GM18868 (cell line): ENCODE measurements at regions not wholly inside any gene's neighbourhood (a gene's known extent, or its start where the extent isn't known, plus 50 kb on each side); places are given as distances from the start of the nearest gene placed in this dataset.
A peak's percentile ranks its signal among the peaks of the same experiment; 100 is the strongest.

Experiments
- ATAC-seq: cut with Tn5 transposase; IDR thresholded peaks from one replicate; pipeline ENCODE4 v1.9.1; 2021; ENCODE audit warnings: mild to moderate bottlenecking, moderate library complexity; ENCODE audit not compliant: unreplicated experiment

DNA sequence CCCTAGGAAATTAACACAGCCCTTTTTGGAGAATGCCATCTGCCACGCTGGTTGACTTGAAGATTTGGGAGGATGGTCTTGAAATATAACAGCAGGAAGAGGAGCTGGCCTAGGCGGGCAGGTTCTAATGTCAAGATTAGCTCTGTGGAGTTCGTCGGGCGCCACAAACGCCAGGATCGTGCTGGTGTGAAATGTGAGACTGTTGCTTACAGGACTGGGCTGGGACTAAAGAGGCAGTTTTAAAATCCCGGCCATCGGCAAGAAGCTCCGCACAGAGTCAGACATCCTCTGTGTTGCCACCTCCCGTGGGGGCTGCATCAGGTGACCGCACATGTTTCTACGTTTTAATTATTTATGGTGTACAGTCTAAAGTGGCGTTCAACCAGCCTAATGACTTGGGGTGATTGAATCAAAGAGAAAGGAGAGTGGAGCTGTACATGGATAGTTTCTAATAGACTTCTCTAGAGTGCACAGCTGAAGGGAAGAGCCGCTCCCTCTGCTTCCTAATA lies 99.4 kb upstream of the BCL11A start:
- no peak for ATAC-seq

DNA sequence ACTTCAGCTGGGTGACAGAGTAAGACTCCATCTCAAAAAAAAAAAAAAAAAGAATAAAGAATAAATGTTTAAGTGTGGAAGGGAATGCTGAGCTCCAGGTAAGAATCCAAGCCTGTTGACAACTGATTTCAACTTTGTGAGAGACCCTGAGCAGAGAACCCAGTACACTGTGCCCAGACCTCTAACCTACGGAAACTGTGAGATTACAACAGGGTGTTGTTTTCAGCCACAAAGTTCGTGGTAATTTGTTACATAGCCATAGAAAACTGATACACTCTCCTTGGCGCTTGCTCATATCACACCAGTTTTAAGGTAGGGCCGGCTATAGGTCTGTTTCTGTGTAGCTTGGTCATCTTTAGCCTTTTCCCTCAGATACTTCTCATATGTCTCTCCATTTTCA lies 98.4 kb upstream of the PAPOLG start:
- no peak for ATAC-seq

DNA sequence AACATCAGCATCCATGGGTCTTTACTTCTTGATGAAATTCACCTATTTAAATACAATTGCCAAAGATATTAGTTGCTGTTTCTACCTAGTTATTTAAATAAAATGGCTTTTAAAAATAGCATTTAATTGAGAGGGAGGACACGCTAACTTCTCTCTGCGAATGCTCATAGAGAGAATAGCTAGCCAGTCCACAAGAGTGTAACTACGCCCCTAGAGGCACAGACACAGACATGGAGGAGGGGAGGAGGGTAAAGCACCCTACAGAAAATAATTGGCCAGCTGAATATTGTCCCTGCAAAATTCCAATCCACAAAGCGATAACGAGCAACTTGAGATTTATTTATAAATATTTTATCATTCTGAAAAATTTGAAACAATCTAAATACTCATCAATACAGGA lies 97.0 kb upstream of the PAPOLG start:
- ATAC-seq: peak; percentile 57

DNA sequence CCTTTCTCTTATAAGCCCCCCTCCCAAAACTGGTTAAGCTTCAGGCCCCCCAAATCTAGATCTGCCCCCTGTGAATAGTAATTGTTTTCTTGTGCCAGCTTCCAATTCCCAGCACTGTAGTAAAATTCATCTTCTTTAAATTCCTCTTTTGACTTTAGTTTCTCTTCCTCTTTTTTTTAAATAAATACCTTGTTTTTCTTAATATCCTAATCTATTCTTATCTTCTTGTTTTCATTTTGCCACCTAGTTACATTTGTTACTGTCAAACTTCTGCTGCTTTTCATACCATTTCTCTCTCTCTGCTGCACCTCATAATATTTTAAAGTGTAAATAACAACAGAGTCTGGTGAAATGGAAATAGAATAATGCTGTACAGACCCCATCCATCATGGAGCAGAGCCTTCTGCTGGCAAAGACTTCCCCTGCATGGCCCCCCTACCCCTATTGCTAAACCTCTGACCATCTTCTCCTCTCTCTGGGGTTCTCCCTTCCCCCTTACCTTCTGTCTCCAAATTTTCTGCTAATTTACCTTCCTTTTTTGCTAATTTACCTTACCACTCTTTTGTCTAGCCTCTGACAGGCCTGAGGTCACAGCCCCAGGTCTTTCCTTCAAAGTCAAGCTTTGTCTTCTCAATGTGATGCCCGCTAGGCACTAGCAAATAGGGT lies 94.9 kb upstream of the PAPOLG start:
- ATAC-seq: no peak

DNA sequence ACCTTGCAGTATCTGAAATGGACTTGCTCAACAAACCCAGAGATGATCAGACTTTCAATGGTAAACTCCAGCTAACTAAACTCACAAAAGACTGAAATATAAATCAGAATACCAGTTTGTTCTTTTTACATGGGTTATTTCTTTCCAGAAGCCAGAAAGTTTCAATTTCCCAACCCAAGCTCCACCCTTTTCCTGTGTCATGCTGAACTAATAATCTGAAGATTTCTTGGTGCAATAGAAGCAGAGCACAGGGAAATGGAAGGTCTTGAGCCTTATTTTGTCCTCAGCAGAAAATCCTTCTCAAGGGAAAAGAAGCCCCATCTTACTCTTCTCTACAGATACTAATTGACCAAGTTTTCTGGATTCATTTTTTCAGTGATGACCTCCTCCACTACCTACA lies 93.3 kb upstream of the PAPOLG start:
- ATAC-seq: no peak

DNA sequence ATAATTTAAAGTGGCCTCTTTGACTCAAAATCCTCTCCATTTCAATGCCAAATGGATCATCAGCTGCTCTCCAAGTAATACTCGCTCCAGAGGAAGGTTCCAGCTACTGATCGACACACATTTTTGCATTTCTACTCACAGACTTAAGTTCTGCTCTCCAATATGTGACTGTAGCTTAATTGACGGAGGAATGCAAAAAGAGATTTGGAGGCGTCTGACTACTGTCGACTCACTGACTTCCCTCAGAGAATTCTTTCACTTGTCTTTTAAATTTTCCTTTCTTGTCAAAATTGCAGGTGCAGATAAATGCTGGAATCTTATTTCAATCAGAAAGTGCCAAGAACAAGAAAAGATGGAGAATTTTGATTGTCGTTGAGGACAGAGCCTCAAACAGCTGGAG lies 84.1 kb upstream of the PAPOLG start:
- ATAC-seq: no peak

DNA sequence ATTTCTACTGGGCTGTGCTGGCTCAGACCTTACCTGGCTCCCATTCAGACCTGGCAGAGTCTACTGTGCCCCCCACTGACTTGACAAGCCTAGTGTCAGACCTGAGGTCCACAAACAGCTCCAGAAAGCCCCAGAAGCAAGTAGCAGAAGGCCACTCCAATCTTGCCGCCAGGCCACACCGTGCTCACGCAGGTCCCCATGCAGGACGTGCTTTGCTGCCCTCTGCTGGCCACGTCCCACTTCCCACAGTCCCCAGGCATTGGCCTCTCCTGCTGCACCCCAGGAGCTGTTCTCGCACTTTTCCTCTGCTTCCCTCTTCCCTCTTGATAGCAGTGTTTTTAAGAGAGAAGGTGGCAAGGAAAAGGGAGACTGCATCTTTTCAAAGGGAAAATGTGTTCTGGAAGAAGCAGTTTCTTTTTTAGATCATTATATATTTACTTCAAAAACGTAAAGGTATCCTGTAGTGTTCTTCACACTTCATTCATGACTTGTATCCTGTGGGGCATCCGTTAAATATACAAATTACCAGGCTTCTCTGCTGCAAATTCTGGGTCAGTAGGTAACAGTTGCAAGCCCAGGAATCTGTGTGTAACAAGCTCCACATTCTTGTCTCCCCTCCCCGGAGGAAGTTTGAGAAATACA lies 81.4 kb upstream of the PAPOLG start:
- peak; percentile 98 for ATAC-seq

DNA sequence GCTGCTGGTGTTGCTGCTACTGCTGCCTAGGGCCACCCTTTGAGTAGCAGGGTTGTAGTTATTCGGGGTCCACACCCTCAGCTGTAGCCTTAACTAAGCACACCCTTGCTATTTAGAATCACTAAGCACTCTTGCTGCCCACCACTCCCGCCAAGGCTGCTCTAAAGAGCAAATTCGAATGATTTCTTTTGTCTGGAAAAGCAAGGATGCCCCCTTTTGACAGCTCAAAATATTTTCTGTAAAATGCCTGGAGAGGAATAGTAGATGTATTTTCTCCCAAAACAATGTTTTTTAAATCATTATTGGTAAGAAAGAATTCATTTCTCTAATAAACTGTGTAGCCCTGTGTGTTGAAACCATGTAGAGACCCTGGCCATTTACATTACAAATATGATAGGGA lies 80.8 kb upstream of the PAPOLG start:
- ATAC-seq: no peak

DNA sequence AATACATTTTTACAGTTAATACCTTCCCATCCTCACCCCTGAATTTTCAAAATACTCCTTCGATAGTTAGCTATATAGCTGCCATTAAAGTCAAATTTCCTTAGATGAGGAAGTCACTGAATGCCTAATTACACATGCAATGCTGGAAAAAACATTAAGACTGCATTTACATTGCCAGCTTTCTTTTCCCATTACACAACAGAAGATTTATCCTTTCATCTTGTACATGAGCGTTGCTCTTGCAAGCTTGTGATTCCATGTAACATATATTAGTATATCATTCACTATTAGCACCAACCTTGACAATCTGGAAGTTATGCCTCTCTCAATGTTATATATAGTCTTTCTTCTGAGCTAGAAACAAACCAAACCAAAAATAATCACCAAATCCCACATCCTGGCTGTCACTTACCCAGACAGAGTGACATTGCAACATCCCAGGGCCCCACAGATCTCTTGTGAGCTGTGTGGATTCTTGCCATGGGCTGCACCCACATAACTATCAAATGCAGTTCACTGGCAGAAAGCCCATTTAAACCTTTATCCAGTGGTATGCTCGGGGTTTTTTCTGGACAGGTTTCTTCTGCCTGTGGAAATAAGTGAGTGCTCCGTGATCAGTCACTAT lies 79.2 kb upstream of the PAPOLG start:
- ATAC-seq: no peak

DNA sequence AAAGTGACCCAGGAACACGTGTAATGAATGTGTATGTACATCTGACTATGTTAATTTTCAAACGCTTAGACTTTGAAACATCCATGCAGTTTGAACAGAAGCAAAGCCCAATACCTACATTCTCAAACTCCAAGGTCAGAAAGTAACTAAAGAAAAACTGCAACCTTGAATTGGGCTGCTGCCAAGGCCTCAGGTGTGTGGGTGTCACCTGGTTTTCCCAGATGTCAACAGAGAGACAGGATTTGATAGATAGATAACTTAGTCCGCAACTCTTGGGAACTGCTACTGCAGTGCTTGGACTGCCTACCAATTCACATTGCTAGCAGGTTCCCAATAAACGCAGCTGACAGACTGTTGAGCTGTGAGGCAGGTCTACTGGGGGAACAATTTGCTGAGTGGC lies 78.7 kb upstream of the PAPOLG start:
- ATAC-seq: no peak

DNA sequence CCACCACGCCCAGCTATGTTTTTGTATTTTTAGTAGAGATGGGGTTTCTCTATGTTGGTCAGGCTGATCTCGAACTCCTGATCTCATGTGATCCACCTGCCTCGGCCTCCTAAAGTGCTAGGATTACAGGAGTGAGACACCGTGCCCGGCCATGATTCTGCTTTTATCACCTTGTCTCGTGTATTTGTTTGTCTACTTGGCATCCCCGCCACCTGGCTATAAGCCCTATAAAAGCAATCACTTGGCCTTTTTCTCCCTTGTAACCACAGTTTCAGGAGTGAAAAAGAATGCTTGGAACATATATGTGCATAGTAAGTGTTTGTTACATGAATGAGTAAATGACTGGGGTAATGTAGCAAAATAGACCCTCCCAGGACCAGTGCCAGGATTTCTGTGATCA lies 77.5 kb upstream of the PAPOLG start:
- ATAC-seq: no peak

DNA sequence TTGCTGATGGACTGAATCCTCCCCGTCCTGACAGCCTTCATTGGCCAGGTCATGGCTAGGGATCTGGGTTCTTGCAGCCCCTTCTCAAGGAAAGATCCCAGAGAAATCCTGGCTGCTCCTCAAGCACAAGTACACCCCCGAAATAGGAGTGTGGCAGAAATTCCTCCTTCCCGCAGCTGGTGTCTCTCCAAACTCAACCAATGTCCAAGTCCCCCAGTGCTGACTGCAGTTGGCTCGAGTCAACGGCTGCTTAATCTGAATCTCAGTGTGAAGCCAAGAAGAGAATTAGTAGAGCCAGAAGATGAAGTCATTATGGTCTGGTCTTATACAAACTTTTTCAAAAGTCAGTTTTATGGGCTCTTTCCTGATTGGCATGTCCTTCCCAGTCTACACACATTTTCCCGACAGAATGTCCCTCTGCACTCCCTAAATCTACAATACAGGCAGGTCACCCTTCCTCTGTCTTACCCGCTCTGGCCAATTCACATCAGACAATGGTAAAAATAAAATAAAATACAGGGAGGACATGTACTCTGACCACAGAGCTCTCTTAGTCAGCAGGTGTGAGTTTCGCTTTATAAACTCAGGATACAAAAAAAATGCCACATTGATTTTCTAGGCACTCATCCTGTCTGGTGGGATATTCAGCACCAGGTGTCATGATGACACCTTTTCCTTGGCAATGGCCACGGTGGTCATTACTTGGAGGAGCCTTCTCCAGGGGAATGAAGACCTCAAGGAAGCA lies 76.9 kb upstream of the PAPOLG start:
- ATAC-seq: no peak

DNA sequence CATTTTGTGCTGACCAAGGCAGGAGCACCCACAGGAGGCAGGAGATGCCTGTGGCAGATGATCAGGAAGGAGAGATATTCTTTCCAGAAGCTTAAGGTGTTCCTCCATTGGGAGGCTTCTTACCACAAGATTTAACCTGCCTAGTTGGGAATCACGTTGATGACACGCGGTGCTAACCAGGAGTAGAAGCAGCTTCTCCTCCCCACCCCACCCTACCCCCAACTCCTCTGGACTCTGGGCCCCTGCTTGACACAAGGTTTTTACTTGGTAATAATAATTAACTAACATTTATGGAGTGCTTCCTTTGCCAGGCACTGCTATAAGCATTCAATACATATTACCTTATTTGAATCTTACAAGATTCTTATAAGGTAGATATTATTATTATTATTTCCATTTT lies 62.5 kb upstream of the PAPOLG start:
- ATAC-seq: no peak

DNA sequence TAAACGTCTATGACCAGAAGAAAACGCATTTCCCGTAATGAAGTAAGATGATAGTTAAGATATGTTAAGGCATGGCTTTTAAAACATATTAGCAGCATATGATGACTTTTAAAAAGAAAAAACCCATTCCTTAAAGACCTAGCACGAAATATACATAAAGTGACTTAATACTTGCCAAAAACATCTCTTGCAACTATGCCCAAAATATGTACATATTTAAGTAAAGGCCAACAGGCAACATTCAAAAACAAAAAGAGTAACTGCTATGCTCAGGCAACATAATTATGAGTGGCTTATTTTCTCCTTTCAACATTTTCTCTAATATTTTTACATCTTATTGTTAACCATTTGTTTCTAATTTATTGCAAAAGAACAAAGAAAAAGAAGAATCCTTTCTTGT lies 60.3 kb upstream of the PAPOLG start:
- no peak for ATAC-seq

DNA sequence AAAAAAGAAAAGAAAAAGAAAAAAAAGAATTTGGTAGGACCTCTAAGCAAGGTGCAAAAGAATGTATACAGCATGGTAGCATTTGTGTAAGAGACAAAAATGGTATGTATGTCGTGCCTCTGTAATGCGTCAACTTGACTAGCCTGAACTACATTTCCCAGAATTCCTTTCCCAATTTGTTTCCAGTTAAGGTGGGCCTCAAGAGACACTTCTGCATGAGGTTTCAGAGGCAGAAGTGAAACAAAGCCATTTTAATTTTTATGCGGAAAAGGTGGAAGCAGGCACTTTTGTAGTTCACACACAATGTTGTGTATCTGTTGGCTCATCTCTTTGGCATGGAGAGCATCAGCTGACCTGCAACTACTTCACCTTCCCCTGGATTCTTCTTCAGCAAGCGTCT lies 56.5 kb upstream of the PAPOLG start:
- no peak for ATAC-seq

DNA sequence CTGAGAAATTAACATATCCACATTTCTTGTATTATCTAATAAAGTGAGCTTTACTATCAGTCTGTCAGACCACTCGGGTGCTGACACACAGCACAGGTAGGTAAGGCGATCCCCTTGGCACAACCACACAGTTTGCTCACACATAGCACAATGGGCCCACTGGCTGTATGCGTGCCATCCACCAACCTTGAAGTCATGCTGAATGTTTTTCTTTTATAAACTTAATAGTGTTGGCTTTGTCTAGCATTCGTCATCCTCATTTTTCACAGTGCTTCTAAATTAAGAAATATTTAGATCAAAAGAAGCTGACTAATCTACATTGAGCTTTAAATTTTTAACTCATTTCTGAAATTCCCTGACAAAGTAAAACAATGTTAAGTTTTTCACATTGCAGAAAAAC lies 50.0 kb upstream of the PAPOLG start:
- ATAC-seq: no peak
